SU-DHL-6 (cell line): ENCODE measurements at regions not wholly inside any gene's neighbourhood (a gene's known extent, or its start where the extent isn't known, plus 50 kb on each side); places are given as distances from the start of the nearest gene placed in this dataset.

Source experiments
- H2AFZ ChIP-seq: fragments of 200-600 bp; sonication (generic); 2 replicates; pipeline ENCODE4 v1.6.1; 2014; ENCODE audit warnings: low read depth, mild to moderate bottlenecking, moderate library complexity, mixed read lengths, antibody characterized with exemption, low read length; ENCODE audit not compliant: severe bottlenecking
- H3F3A ChIP-seq: fragments of 200-600 bp; shearing (Covaris generic); 2 replicates; pipeline ENCODE4 v1.6.0; 2016; ENCODE audit warnings: antibody characterized with exemption, mild to moderate bottlenecking; ENCODE audit not compliant: insufficient read depth
- H3K27ac ChIP-seq: fragments of 200-600 bp; sonication (generic); 2 replicates; pipeline ENCODE4 v1.5.1; 2016; ENCODE audit warnings: low read depth, mild to moderate bottlenecking, low read length, moderate library complexity, mixed read lengths
- H3K27me3 ChIP-seq: fragments of 200-600 bp; sonication (generic), shearing (Covaris generic); 2 replicates; pipeline ENCODE4 v1.6.0; 2014; ENCODE audit warnings: mild to moderate bottlenecking, low read length
- H3K36me3 ChIP-seq: fragments of 200-600 bp; sonication (generic); 2 replicates; pipeline ENCODE4 v1.6.1; 2014; ENCODE audit warnings: mild to moderate bottlenecking, low read length, mixed read lengths
- H3K4me2 ChIP-seq: fragments of 300-600, 200-600 bp; shearing (Covaris generic), sonication (generic); 2 replicates; pipeline ENCODE4 v1.6.0; 2014; ENCODE audit warnings: low read length, low read depth, mild to moderate bottlenecking; ENCODE audit not compliant: poor library complexity, severe bottlenecking
- H3K4me3 ChIP-seq: fragments of 200-600 bp; sonication (generic); 2 replicates; pipeline ENCODE4 v1.5.1; 2014; ENCODE audit warnings: antibody characterized with exemption, low read length, mild to moderate bottlenecking, mixed read lengths; ENCODE audit not compliant: insufficient read depth, poor library complexity, severe bottlenecking
- H3K79me2 ChIP-seq: fragments of 200-600 bp; sonication (generic); 2 replicates; pipeline ENCODE4 v1.6.1; 2014; ENCODE audit warnings: mild to moderate bottlenecking, low read length, moderate library complexity; ENCODE audit not compliant: insufficient read depth
- H3K9ac ChIP-seq: fragments of 200-600 bp; sonication (generic); 2 replicates; pipeline ENCODE4 v1.7.0; 2014; ENCODE audit warnings: mild to moderate bottlenecking, low read length
- H3K9me2 ChIP-seq: fragments of 200-600 bp; sonication (generic); replicated peaks from 2 replicates; pipeline ENCODE4 v1.6.1; 2014; ENCODE audit warnings: low read length; ENCODE audit not compliant: insufficient read depth
- H3K9me3 ChIP-seq: fragments of 200-600 bp; sonication (generic); 2 replicates; pipeline ENCODE4 v1.6.1; 2014; ENCODE audit warnings: low read length, mixed read lengths; ENCODE audit not compliant: insufficient read depth
- H4K20me1 ChIP-seq: fragments of 200-600 bp; sonication (generic); 2 replicates; pipeline ENCODE4 v1.6.1; 2014; ENCODE audit warnings: low read depth, mild to moderate bottlenecking, antibody characterized with exemption, low read length, moderate library complexity, mixed read lengths
- CTCF ChIP-seq: fragments of 200-600 bp; sonication (generic); IDR thresholded peaks from one replicate; pipeline ENCODE4 v1.5.1; 2017; ENCODE audit warnings: antibody characterized with exemption, mild to moderate bottlenecking, low read length, moderate library complexity; ENCODE audit not compliant: insufficient read depth, poor library complexity, severe bottlenecking
- EZH2phosphoT487 ChIP-seq: fragments of 200-600 bp; sonication (generic), shearing (Covaris generic); conservative IDR thresholded peaks from 2 replicates; pipeline ENCODE4 v1.6.1; 2018; ENCODE audit warnings: mild to moderate bottlenecking, antibody characterized with exemption, low read length, moderate library complexity, mixed read lengths

GRCh38 chr9:12539580-12539975 is 153.6 kb upstream of the TYRP1 start:
- H3K4me2 ChIP-seq: no peak overlapping the region
- no peaks in the 10 kb centered on the region for H3K9me2 ChIP-seq
- H3K27ac ChIP-seq: no peak overlapping the region
- no peaks in the 10 kb centered on the region for H3K27me3 ChIP-seq
- no peaks in the 10 kb centered on the region for H3K79me2 ChIP-seq
- H3K4me3 ChIP-seq: no peak overlapping the region
- no peaks in the 10 kb centered on the region for H3K9me3 ChIP-seq
- H3K36me3 ChIP-seq: no peaks in the 10 kb centered on the region
- no peaks in the 10 kb centered on the region for H4K20me1 ChIP-seq
- H2AFZ ChIP-seq: no peak overlapping the region
- H3K9ac ChIP-seq: no peak overlapping the region
- H3F3A ChIP-seq: no peaks in the 10 kb centered on the region
- no peak for TF ChIP-seq EZH2phosphoT487
- TF ChIP-seq CTCF: no peak

DNA sequence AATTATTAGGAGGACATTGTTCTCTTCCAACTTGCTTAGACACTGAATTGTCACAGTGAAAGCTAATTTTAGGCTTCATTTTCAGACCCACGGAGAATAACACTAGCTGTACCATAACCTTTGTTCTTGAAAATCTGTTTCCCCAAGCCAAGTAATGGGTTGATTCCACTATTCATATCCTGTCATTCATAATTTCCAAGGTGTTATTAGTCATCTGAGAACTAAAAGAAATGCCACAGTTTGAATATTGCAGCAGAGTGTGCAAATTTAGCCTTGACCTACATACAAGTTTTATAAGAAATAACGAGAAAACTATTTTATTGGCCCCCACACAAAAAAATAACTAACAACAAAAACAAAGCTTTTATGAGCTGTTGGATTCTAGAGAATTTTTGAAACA is 148.5 kb upstream of the TYRP1 start:
- Histone ChIP-seq H3K9me2 (no peaks in the 10 kb centered on the region), H3K36me3 (no peaks in the 10 kb centered on the region)

DNA sequence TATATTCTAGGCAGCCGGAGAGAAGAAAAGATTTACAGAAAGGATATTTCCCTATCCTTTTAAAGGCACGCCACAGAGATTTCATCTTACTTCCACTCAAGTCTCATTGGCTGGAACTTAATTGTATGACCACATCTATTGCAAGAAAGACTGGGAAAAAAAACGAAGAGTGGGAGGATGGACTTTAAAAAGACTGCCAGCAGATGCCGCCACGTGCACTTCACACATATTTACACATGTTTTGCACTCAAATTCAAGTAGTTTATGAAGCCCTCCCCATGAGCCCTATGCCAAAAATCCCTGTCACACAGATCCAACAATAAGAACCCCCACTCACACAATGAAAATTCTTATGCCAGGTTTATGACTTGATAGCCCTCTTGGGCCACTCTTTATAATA is 138.5 kb upstream of the TYRP1 start:
- Histone ChIP-seq H3K27ac (no peak overlapping the region), H3K36me3 (no peaks in the 10 kb centered on the region), H3K9ac (no peak overlapping the region), H4K20me1 (no peaks in the 10 kb centered on the region), H2AFZ (no peak overlapping the region), H3K4me2 (no peak overlapping the region), H3K9me3 (no peaks in the 10 kb centered on the region), H3K9me2 (no peaks in the 10 kb centered on the region), H3K27me3 (no peaks in the 10 kb centered on the region), H3F3A (no peaks in the 10 kb centered on the region), H3K79me2 (no peaks in the 10 kb centered on the region), H3K4me3 (no peak overlapping the region)
- TF ChIP-seq CTCF: no peak
- no peak for TF ChIP-seq EZH2phosphoT487

More for the DNA sequence above, 148.5 kb upstream of the TYRP1 start:
- no peak overlapping the region for H2AFZ ChIP-seq
- H4K20me1 ChIP-seq: no peaks in the 10 kb centered on the region
- no peak for TF ChIP-seq EZH2phosphoT487
- no peaks in the 10 kb centered on the region for H3K79me2 ChIP-seq
- H3K9me3 ChIP-seq: no peaks in the 10 kb centered on the region
- H3K4me3 ChIP-seq: no peak overlapping the region
- no peak overlapping the region for H3K27ac ChIP-seq
- H3F3A ChIP-seq: no peaks in the 10 kb centered on the region
- no peak overlapping the region for H3K4me2 ChIP-seq
- no peaks in the 10 kb centered on the region for H3K27me3 ChIP-seq
- H3K9ac ChIP-seq: no peak overlapping the region

GRCh38 chr9:12566404-12567090 is 126.6 kb upstream of the TYRP1 start:
- Histone ChIP-seq H3K9me2 (no peaks in the 10 kb centered on the region), H2AFZ (no peak overlapping the region), H3K36me3 (no peaks in the 10 kb centered on the region), H3K27ac (no peak overlapping the region), H3F3A (no peaks in the 10 kb centered on the region), H4K20me1 (no peaks in the 10 kb centered on the region), H3K27me3 (no peaks in the 10 kb centered on the region), H3K4me3 (no peak overlapping the region), H3K9me3 (no peaks in the 10 kb centered on the region), H3K79me2 (no peaks in the 10 kb centered on the region), H3K9ac (no peak overlapping the region), H3K4me2 (no peak overlapping the region)
- no peak for TF ChIP-seq CTCF
- no peak for TF ChIP-seq EZH2phosphoT487
